ENCODE measurements at regions not wholly inside any gene's neighbourhood (a gene's known extent, or its start where the extent isn't known, plus 50 kb on each side); places are given as distances from the start of the nearest gene placed in this dataset.

DNA sequence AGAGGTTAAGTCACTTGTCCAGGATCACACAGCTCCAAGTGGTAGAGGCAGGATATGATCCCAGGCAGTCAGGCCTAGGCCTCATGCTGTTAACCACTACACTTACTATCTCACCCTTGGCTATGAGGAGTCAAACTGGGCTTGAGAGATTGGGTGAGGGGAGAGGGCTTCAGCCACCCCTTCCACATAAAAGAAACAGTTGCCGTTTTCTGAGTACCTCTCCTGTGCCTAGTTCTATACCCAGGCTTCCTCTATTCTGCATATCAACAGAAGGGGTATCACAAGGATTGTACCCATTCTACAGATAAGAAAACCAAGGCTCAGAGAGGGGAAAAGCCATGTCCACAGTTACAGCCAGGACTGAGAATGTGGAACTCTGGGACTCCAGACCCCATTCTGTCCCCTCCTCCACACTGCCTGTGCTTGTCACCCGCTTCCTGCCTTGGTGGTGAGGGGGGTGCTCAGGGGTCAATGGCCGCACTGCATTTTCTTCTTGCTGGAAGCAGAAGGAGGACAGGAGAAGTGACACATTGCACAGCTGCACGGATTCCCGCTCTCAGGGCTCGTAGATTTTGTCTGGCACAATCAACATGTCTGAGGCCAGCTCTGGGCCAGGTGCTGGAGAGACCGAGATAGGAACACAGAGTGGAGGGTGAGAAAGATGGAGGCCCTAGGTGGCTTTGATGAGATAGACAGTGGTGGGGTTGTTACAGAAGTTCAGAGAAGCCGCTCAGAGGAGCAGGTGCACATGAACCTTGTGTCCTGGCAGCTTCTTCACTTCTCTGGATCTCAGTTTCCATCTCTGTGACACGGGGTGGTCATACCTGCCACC lies 108.4 kb upstream of the PTPN1 start:
- TF ChIP-seq, protein P1, sequence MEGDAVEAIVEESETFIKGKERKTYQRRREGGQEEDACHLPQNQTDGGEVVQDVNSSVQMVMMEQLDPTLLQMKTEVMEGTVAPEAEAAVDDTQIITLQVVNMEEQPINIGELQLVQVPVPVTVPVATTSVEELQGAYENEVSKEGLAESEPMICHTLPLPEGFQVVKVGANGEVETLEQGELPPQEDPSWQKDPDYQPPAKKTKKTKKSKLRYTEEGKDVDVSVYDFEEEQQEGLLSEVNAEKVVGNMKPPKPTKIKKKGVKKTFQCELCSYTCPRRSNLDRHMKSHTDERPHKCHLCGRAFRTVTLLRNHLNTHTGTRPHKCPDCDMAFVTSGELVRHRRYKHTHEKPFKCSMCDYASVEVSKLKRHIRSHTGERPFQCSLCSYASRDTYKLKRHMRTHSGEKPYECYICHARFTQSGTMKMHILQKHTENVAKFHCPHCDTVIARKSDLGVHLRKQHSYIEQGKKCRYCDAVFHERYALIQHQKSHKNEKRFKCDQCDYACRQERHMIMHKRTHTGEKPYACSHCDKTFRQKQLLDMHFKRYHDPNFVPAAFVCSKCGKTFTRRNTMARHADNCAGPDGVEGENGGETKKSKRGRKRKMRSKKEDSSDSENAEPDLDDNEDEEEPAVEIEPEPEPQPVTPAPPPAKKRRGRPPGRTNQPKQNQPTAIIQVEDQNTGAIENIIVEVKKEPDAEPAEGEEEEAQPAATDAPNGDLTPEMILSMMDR (IDR thresholded peaks at IDR 0.05; ENCODE audit: insufficient read depth, low read length, poor library complexity, severe bottlenecking), result no peak
- no peak for TF ChIP-seq EZH2phosphoT487 (conservative IDR thresholded peaks at IDR 0.05; ENCODE audit: low read length)

Data from SU-DHL-6 (cell line).